ENCODE measurements at regions not wholly inside any gene's neighbourhood (a gene's known extent, or its start where the extent isn't known, plus 50 kb on each side); places are given as distances from the start of the nearest gene placed in this dataset.

GRCh38 chr4:28686618-28687017, 1826.0 kb downstream of the STIM2 start:
- TF ChIP-seq CTCF (IDR thresholded peaks at IDR 0.05; ENCODE audit: low read depth, low read length, poor library complexity, severe bottlenecking) (peak; percentile 60), EZH2phosphoT487 (IDR thresholded peaks at IDR 0.05; ENCODE audit: borderline replicate concordance, low read length) (no peak)

Measured in DOHH2 (cell line).